Ishikawa (cell line): ENCODE measurements at regions not wholly inside any gene's neighbourhood (a gene's known extent, or its start where the extent isn't known, plus 50 kb on each side); places are given as distances from the start of the nearest gene placed in this dataset.

Source experiments
- EGR1 ChIP-seq: IDR thresholded peaks from 2 replicates; pipeline ENCODE4 v1.6.1; 2012
- EP300 ChIP-seq: IDR thresholded peaks from 2 replicates; pipeline ENCODE4 v1.6.1; 2012; ENCODE audit warnings: borderline replicate concordance
- RAD21 ChIP-seq: IDR thresholded peaks from 2 replicates; pipeline ENCODE4 v1.6.1; 2012; ENCODE audit warnings: low read depth
- REST ChIP-seq: IDR thresholded peaks from 2 replicates; pipeline ENCODE4 v1.6.1; 2012; ENCODE audit warnings: low read depth, mild to moderate bottlenecking
- TAF1 ChIP-seq: IDR thresholded peaks from 2 replicates; pipeline ENCODE4 v1.6.1; 2012; ENCODE audit warnings: low read depth, mild to moderate bottlenecking
- USF1 ChIP-seq: IDR thresholded peaks from 2 replicates; pipeline ENCODE4 v1.6.1; 2012
- YY1 ChIP-seq: IDR thresholded peaks from 2 replicates; pipeline ENCODE4 v1.6.1; 2012; ENCODE audit warnings: low read depth
- ZBTB7A ChIP-seq: IDR thresholded peaks from 2 replicates; pipeline ENCODE4 v1.6.1; 2012; ENCODE audit warnings: low read depth

GRCh38 chr12:74964390-74964789, 245.2 kb downstream of the KCNC2 start:
- no peak for TF ChIP-seq EP300
- TF ChIP-seq ZBTB7A = no peak
- no peak for TF ChIP-seq RAD21
- TF ChIP-seq TAF1 = no peak
- TF ChIP-seq EGR1 = no peak
- no peak for TF ChIP-seq REST
- no peak for TF ChIP-seq USF1
- TF ChIP-seq YY1 = no peak
